HepG2 (cell line): ENCODE measurements at regions not wholly inside any gene's neighbourhood (a gene's known extent, or its start where the extent isn't known, plus 50 kb on each side); places are given as distances from the start of the nearest gene placed in this dataset.

Source experiments
- ATAC-seq: fragments of 200-7000 bp; cut with Tn5 transposase; 3 replicates; pipeline ENCODE4 v1.9.1; 2020; ENCODE audit warnings: mild to moderate bottlenecking, moderate library complexity
- BruUV-seq: library from RNA; stranded (reverse); fragments of 400-500 nt; replicated peaks from 2 replicates; lab custom pipeline; 2021; lab: Mats Ljungman, UMichigan
- CTCF ChIA-PET: fragments of 300-600 bp; formaldehyde crosslinking; extraction: SDS; loops from one replicate; lab custom pipeline; 2021; ENCODE audit warnings: low total read pairs, inconsistent platforms, low intra/inter-chr PET ratio; lab: Yijun Ruan, JAX
- POLR2A ChIA-PET: fragments of 350-600 bp; sonication (Branson Sonifier 250); formaldehyde crosslinking; loops from one replicate; lab custom pipeline; 2020; ENCODE audit warnings: antibody characterized with exemption, inconsistent platforms; lab: Yijun Ruan, JAX
- DNase-seq: peaks from one replicate; pipeline ENCODE4 v3.0.0-alpha.2; 2015; ENCODE audit warnings: low spot score
- FAIRE-seq: peaks from 3 replicates; lab custom pipeline; 2011; peaks lifted over from hg19 to GRCh38; lab: Jason Lieb, UNC
- H2AFZ ChIP-seq: one replicate; pipeline ENCODE4 v1.6.1; 2011; ENCODE audit warnings: low read length, inconsistent platforms
- H3K27ac ChIP-seq: fragments of 300-600 bp; 3 replicates; pipeline ENCODE4 v1.8.0; 2011; ENCODE audit warnings: mixed run types, mild to moderate bottlenecking, mixed read lengths, low read length, inconsistent platforms; ENCODE audit not compliant: insufficient read depth; ENCODE audit errors: extremely low read length
- H3K27me3 ChIP-seq, 2 experiments: fragments of 200-600 bp in 1 of 2; 2 replicates in 1 of 2; 3 replicates in 1 of 2; pipeline versions ENCODE4 v1.6.0 to v1.8.0; 2011; ENCODE audit warnings: low read length in 2 of 2, mild to moderate bottlenecking in 2 of 2, moderate library complexity in 2 of 2, inconsistent platforms in 1 of 2; ENCODE audit not compliant: insufficient read depth in 2 of 2, control insufficient read depth in 1 of 2
- H3K36me3 ChIP-seq, 2 experiments: fragments of 200-600 bp in 1 of 2; replicated peaks in 1 of 2; 2 replicates in 1 of 2; 3 replicates in 1 of 2; pipeline versions ENCODE4 v1.5.1 to v1.8.0; 2011; ENCODE audit warnings: low read length in 2 of 2, inconsistent platforms in 1 of 2; ENCODE audit not compliant: insufficient read depth in 2 of 2, control insufficient read depth in 1 of 2
- H3K4me1 ChIP-seq: 2 replicates; pipeline ENCODE4 v1.5.1; 2012; ENCODE audit warnings: low read length, inconsistent platforms; ENCODE audit not compliant: insufficient read depth
- H3K4me2 ChIP-seq: 2 replicates; pipeline ENCODE4 v1.6.0; 2011; ENCODE audit warnings: low read depth, low read length, inconsistent platforms
- H3K4me3 ChIP-seq, 3 experiments: fragments of 200-600 bp in 1 of 3; sonication (generic), shearing (Covaris generic) in 1 of 3; replicated peaks in 1 of 3; 2 replicates each; pipeline ENCODE4 v1.5.1; 2011 to 2016; ENCODE audit warnings: low read length in 3 of 3, inconsistent platforms in 2 of 3, low read depth in 2 of 3, mild to moderate bottlenecking in 2 of 3, control low read depth in 1 of 3, mixed read lengths in 1 of 3; ENCODE audit not compliant: insufficient read depth in 1 of 3
- H3K79me2 ChIP-seq: one replicate; pipeline ENCODE4 v1.6.1; 2011; ENCODE audit warnings: low read length, inconsistent platforms; ENCODE audit not compliant: insufficient read depth
- H3K9ac ChIP-seq: 2 replicates; pipeline ENCODE4 v1.6.0; 2011; ENCODE audit warnings: mild to moderate bottlenecking, low read depth, low read length, inconsistent platforms; ENCODE audit not compliant: insufficient read depth
- H3K9me3 ChIP-seq: 2 replicates; pipeline ENCODE4 v1.5.1; 2012; ENCODE audit warnings: mild to moderate bottlenecking, low read length
- H4K20me1 ChIP-seq: 2 replicates; pipeline ENCODE4 v1.6.0; 2011; ENCODE audit warnings: inconsistent platforms, mild to moderate bottlenecking, low read length, moderate library complexity; ENCODE audit not compliant: insufficient read depth
- ARNT ChIP-seq: fragments of 450-650 bp; IDR thresholded peaks from 2 replicates; pipeline ENCODE4 v1.6.1; 2017
- ESRRA ChIP-seq: sonication (generic); formaldehyde crosslinking; IDR thresholded peaks from 2 replicates; pipeline ENCODE4 v1.5.1; 2020; ENCODE audit warnings: mild to moderate bottlenecking, low read depth, missing genetic modification reagents
- HMG20B ChIP-seq: conservative IDR thresholded peaks from 2 replicates; pipeline ENCODE4 v1.6.1; 2016; ENCODE audit warnings: missing genetic modification reagents, missing compliant biosample characterization
- HNF4A ChIP-seq: sonication (generic); formaldehyde crosslinking; IDR thresholded peaks from 2 replicates; pipeline ENCODE4 v1.4.0; 2020; ENCODE audit warnings: missing genetic modification reagents
- KLF13 ChIP-seq: sonication (generic); formaldehyde crosslinking; IDR thresholded peaks from 2 replicates; pipeline ENCODE4 v1.4.0; 2020; ENCODE audit warnings: mild to moderate bottlenecking, missing genetic modification reagents
- NCOA2 ChIP-seq: sonication (generic); formaldehyde crosslinking; IDR thresholded peaks from 2 replicates; pipeline ENCODE4 v1.8.0; 2022; ENCODE audit warnings: inconsistent platforms
- RNF2 ChIP-seq: fragments of 450-650 bp; conservative IDR thresholded peaks from 2 replicates; pipeline ENCODE4 v1.6.1; 2016; ENCODE audit warnings: low read depth
- SMARCC2 ChIP-seq: fragments of 450-650 bp; IDR thresholded peaks from 2 replicates; pipeline ENCODE4 v1.6.1; 2017; ENCODE audit warnings: antibody characterized with exemption, mild to moderate bottlenecking
- ZBTB42 ChIP-seq: sonication (generic); formaldehyde crosslinking; IDR thresholded peaks from 2 replicates; pipeline ENCODE4 v1.5.0; 2020; ENCODE audit warnings: mild to moderate bottlenecking, missing genetic modification reagents
- ZNF484 ChIP-seq: sonication (generic); formaldehyde crosslinking; IDR thresholded peaks from 2 replicates; pipeline ENCODE4 v1.5.1; 2020; ENCODE audit warnings: mild to moderate bottlenecking, low read depth, missing genetic modification reagents, borderline replicate concordance
- ZNF607 ChIP-seq: sonication (generic); formaldehyde crosslinking; IDR thresholded peaks from 2 replicates; pipeline ENCODE4 v1.5.1; 2020; ENCODE audit warnings: missing genetic modification reagents, mild to moderate bottlenecking, borderline replicate concordance
- WGBS: methylation state at CpG from one replicate; pipeline ENCODE4 v1.1.6; 2017; ENCODE audit warnings: low lambda C conversion rate; 5-methylcytosine and 5-hydroxymethylcytosine counted together
- in situ Hi-C: cut with HindIII; loops from 2 replicates; pipeline ENCODE4 v1.10.0; 2017; ENCODE audit warnings: low pct_unique_long_range_greater_than_20kb; ENCODE audit not compliant: extremely low pct_ligation_motif_present
- intact Hi-C: fragments of 100-400 bp; cut with micrococcal nuclease; formaldehyde crosslinking; loops from one replicate; pipeline ENCODE4 v1.10.0; 2022; ENCODE audit not compliant: unreplicated experiment
- TF ChIP-seq, protein P1 (sequence below): sonication (generic); formaldehyde crosslinking; IDR thresholded peaks from 2 replicates; pipeline ENCODE4 v1.5.1; 2020; ENCODE audit warnings: missing genetic modification reagents, mild to moderate bottlenecking, borderline replicate concordance
- TF ChIP-seq, protein P2 (sequence below): IDR thresholded peaks from 2 replicates; pipeline ENCODE4 v1.6.1; 2016; ENCODE audit warnings: control low read depth
- TF ChIP-seq, protein P3 (sequence below): sonication (generic); formaldehyde crosslinking; IDR thresholded peaks from 2 replicates; pipeline ENCODE4 v1.8.1; 2023; ENCODE audit warnings: mild to moderate bottlenecking, moderate library complexity, missing genetic modification reagents
- TF ChIP-seq, protein P4 (sequence below): sonication (generic); formaldehyde crosslinking; IDR thresholded peaks from 2 replicates; pipeline ENCODE4 v1.8.0; 2022; ENCODE audit warnings: missing genetic modification reagents, mild to moderate bottlenecking, moderate library complexity, borderline replicate concordance

DNA sequence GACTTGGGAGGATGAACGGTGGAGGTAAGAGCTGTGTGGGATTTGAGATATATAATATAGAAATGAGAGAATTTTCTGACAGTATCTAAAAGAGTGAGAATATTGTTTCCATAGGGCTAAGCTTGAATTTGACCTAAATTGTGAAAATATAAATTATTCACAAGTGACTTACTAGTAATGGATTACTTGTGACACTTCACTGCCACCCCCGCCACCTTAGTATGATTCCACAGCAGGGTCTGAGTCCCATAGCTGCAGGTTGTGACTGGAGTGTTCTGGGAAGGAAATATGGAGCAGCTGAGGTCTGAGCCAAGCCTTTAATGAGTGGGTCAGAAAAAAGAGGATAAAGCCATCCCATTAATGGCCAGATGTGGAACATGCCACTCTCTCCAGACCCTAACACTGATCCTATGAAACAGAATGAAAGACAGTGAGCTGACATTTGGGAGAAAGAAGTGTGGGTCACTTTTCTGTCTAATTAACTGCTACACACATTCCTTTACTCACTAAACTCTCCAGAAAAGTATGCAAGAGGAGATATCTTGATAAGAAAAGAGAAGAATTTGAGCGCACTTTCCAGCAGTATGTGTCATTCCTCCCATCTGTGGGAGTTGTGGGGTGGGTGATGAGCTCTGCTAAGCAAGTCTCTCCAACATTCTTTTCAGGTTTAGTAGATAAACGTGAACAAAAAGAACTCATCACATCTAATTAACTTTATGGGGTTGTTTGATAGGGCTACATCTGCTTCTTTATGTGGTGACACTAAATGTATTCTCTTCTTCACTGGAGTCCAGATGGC is 1193.4 kb downstream of the SORCS3 start (continued):
- no peak for TF ChIP-seq HMG20B (CRISPR knock-in tag)
- TF ChIP-seq, protein P1, sequence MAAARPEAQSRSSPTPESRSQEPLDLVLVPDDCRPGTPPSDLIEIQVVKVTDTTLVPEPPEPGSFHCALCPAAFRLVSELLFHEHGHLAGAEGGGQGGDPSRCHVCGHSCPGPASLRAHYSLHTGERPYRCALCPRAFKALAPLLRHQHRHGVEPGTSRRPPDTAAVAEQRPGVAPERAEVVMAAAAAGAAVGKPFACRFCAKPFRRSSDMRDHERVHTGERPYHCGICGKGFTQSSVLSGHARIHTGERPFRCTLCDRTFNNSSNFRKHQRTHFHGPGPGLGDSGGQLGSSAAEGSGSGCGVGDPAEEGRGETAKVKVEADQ (CRISPR knock-in tag) = no peak
- no peak for TF ChIP-seq ZNF607
- TF ChIP-seq ARNT = no peak
- TF ChIP-seq KLF13 = no peak
- TF ChIP-seq, protein P2, sequence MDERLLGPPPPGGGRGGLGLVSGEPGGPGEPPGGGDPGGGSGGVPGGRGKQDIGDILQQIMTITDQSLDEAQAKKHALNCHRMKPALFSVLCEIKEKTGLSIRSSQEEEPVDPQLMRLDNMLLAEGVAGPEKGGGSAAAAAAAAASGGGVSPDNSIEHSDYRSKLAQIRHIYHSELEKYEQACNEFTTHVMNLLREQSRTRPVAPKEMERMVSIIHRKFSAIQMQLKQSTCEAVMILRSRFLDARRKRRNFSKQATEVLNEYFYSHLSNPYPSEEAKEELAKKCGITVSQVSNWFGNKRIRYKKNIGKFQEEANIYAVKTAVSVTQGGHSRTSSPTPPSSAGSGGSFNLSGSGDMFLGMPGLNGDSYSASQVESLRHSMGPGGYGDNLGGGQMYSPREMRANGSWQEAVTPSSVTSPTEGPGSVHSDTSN (CRISPR knock-in tag) = no peak
- TF ChIP-seq ZNF484 (CRISPR knock-in tag) = no peak

DNA sequence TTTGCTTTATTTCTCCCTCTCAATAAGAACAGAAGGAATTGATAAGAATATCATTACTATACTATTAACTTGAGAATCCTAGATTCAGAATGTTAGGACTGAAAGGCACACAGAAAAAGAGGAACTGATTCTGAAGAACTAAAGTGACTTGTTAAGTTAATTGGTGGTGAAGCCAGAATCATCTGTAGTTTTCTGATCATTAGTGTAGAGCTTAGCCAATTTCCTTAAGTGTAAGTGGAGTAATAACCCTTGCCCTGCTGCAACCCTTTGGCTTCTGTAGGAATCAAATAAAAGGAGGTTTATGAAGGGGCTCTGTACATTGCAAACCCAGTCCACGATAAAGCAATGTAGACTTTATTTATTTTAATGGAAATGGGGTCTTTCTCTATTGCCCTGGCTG is 1186.0 kb downstream of the SORCS3 start:
- H3K4me2 ChIP-seq = no peak overlapping the region
- ATAC-seq (no peak), FAIRE-seq (no peak), DNase-seq (no peak)
- no peaks in the 10 kb centered on the region for H3K4me1 ChIP-seq
- no peak overlapping the region for H2AFZ ChIP-seq
- no peak overlapping the region for H3K27ac ChIP-seq
- intact Hi-C loops = no loop called here
- in situ Hi-C loops = no loop called here
- ChIA-PET POLR2A (no interaction called here), CTCF (no interaction called here)
- H3K4me3 ChIP-seq = no peak overlapping the region
- H3K79me2 ChIP-seq = no peaks in the 10 kb centered on the region
- peaks cover 29% of the 10 kb centered on the region for H3K9me3 ChIP-seq
- no TSS peak for BruUV-seq
- no peaks in the 10 kb centered on the region for H4K20me1 ChIP-seq
- no peak overlapping the region for H3K9ac ChIP-seq
- WGBS = 0% methylated on average over 1 of the region's 1 CpG
- no peaks in the 10 kb centered on the region for H3K27me3 ChIP-seq
- no peaks in the 10 kb centered on the region for H3K36me3 ChIP-seq
- no peak for TF ChIP-seq HNF4A (CRISPR knock-in tag)
- TF ChIP-seq, protein P3, sequence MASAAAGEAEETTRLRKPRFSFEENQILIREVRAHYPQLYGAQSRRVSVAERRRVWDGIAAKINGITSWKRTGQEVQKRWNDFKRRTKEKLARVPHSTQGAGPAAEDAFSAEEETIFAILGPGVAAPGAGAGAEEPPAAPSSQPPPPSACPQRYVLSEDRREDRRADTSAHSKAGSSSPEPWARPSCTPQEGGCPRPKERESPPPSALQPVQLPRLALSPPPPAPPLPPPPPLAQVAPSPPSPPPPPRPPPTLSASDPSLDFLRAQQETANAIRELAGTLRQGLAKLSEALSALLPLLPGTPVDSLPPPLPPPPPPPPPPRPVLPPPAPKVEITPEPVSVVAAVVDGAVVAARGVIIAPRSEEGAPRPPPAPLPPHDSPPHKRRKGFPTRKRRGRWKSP (CRISPR knock-in tag) = no peak
- TF ChIP-seq, protein P4, sequence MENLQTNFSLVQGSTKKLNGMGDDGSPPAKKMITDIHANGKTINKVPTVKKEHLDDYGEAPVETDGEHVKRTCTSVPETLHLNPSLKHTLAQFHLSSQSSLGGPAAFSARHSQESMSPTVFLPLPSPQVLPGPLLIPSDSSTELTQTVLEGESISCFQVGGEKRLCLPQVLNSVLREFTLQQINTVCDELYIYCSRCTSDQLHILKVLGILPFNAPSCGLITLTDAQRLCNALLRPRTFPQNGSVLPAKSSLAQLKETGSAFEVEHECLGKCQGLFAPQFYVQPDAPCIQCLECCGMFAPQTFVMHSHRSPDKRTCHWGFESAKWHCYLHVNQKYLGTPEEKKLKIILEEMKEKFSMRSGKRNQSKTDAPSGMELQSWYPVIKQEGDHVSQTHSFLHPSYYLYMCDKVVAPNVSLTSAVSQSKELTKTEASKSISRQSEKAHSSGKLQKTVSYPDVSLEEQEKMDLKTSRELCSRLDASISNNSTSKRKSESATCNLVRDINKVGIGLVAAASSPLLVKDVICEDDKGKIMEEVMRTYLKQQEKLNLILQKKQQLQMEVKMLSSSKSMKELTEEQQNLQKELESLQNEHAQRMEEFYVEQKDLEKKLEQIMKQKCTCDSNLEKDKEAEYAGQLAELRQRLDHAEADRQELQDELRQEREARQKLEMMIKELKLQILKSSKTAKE (CRISPR knock-in tag) = no peak
- TF ChIP-seq RNF2 = no peak
- TF ChIP-seq NCOA2 (CRISPR knock-in tag) = no peak
- no peak for TF ChIP-seq SMARCC2
- no peak for TF ChIP-seq ZBTB42 (CRISPR knock-in tag)
- TF ChIP-seq ESRRA (CRISPR knock-in tag) = no peak
